ENCODE measurements at regions not wholly inside any gene's neighbourhood (a gene's known extent, or its start where the extent isn't known, plus 50 kb on each side); places are given as distances from the start of the nearest gene placed in this dataset.

- Mint-ChIP-seq H3K4me3 (no peak overlapping the region), H3K36me3 (ENCODE audit: low read depth) (no peaks in the 10 kb centered on the region), H3K9me3 (peaks cover 11% of the 10 kb centered on the region), H3K27ac (no peak overlapping the region), H3K27me3 (ENCODE audit: insufficient read depth) (peaks cover 4% of the 10 kb centered on the region), H3K4me1 (ENCODE audit: low read depth) (no peaks in the 10 kb centered on the region)
- no peak for DNase-seq
- TF ChIP-seq CTCF (IDR thresholded peaks at IDR 0.05), result no peak
These were observed 258.7 kb downstream of the FLRT2 start for GRCh38 chr14:85788470-85789233.

DNA sequence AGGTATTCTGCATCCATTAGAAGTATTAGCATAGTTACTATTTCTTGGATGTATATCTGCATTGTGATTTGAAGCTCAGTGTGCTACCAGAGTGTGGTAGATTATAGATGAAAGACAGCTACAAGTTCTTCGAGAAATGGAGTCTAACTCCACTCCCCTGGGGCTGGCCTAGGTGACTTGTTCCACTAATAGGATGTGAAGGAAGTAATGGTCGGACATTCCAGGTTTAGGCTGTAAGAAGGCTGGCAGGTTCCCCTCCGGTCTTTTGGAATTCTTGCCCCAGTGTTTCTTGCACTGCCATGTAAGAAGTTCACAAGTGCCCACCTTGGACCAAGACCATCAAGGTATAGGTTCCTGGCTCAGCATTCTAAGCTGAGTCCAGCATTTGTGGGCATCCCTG lies 236.4 kb downstream of the FLRT2 start:
- H3K4me1 Mint-ChIP-seq (ENCODE audit: low read depth), result no peaks in the 10 kb centered on the region
- no peak overlapping the region for H3K27ac Mint-ChIP-seq
- no peak for DNase-seq
- H3K27me3 Mint-ChIP-seq (ENCODE audit: insufficient read depth), result no peaks in the 10 kb centered on the region
- no peaks in the 10 kb centered on the region for H3K36me3 Mint-ChIP-seq (ENCODE audit: low read depth)
- H3K9me3 Mint-ChIP-seq, result peaks cover 4% of the 10 kb centered on the region; the same call in 1 of the 2 replicates
- no peak for TF ChIP-seq CTCF (IDR thresholded peaks at IDR 0.05)
- no peak overlapping the region for H3K4me3 Mint-ChIP-seq

GRCh38 chr14:85764822-85765221 lies 234.9 kb downstream of the FLRT2 start:
- Mint-ChIP-seq H3K27ac (no peak overlapping the region), H3K27me3 (ENCODE audit: insufficient read depth) (no peaks in the 10 kb centered on the region), H3K36me3 (ENCODE audit: low read depth) (no peaks in the 10 kb centered on the region), H3K9me3 (peaks cover 4% of the 10 kb centered on the region; the same call in 1 of the 2 replicates), H3K4me3 (no peak overlapping the region), H3K4me1 (ENCODE audit: low read depth) (no peaks in the 10 kb centered on the region)
- DNase-seq, result no peak
- TF ChIP-seq CTCF (IDR thresholded peaks at IDR 0.05), result no peak

DNA sequence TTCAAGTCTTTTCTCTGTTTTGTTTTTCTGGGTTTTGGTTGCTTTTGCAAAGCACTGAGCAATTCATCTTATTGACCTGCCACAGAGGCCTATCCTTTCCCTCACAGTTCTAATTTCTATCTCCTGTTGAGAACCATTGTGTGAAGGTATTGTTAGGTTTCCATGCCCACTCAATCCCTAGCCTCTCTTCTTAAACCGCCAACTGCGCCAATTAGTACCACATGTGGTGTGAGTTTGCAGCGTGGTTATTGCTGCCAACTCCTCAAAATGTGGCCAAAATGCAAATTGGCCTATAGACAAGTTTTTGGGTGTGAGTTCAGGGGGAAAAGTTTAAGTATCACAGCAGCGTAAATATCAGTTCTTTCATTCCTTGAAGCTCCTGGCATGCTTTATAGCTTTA lies 232.6 kb downstream of the FLRT2 start:
- Mint-ChIP-seq H3K36me3 (ENCODE audit: low read depth) (no peaks in the 10 kb centered on the region), H3K4me1 (ENCODE audit: low read depth) (no peaks in the 10 kb centered on the region), H3K27ac (no peak overlapping the region), H3K9me3 (peaks cover 4% of the 10 kb centered on the region; the same call in 1 of the 2 replicates), H3K27me3 (ENCODE audit: insufficient read depth) (no peaks in the 10 kb centered on the region), H3K4me3 (no peak overlapping the region)
- no peak for TF ChIP-seq CTCF (IDR thresholded peaks at IDR 0.05)
- no peak for DNase-seq

DNA sequence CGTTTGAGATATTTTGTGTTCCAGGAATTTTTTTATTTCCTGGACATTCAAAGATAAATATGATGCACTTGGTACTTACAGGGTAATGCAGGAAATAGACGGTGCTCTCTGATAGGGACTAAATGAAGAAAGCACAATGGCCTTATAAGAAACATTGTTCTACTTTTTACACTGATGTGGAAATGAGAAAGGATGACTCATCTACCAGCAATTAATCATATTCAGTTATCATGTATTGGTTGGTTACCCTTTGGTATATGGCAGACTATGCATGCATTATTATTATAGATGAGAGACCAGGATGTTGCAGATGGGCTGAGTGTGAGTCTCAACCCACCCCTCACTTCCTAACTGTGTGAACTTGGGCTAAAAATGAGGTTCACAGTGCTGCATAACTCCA lies 222.2 kb downstream of the FLRT2 start:
- no peak for TF ChIP-seq CTCF (IDR thresholded peaks at IDR 0.05)
- H3K27me3 Mint-ChIP-seq (ENCODE audit: insufficient read depth), result no peaks in the 10 kb centered on the region
- no peak overlapping the region for H3K27ac Mint-ChIP-seq
- H3K9me3 Mint-ChIP-seq, result no peaks in the 10 kb centered on the region; the same call in none of the 2 replicates
- no peaks in the 10 kb centered on the region for H3K36me3 Mint-ChIP-seq (ENCODE audit: low read depth)
- no peak overlapping the region for H3K4me3 Mint-ChIP-seq
- DNase-seq, result no peak
- H3K4me1 Mint-ChIP-seq (ENCODE audit: low read depth), result no peaks in the 10 kb centered on the region
